Chondrocyte (in vitro differentiated cells): ENCODE measurements at regions not wholly inside any gene's neighbourhood (a gene's known extent, or its start where the extent isn't known, plus 50 kb on each side); places are given as distances from the start of the nearest gene placed in this dataset.

Experiments
- DNase-seq: peaks from one replicate; pipeline ENCODE4 v3.0.0; 2021; ENCODE audit warnings: mixed read lengths, low spot score
- H3K27ac Mint-ChIP-seq: one replicate; pipeline ENCODE4 v1.8.0; 2021; ENCODE audit warnings: mild to moderate bottlenecking, moderate library complexity, mixed read lengths; ENCODE audit not compliant: unreplicated experiment
- H3K27me3 Mint-ChIP-seq: 2 replicates; pipeline ENCODE4 v1.8.0; 2021; ENCODE audit warnings: low read depth, mixed read lengths
- H3K36me3 Mint-ChIP-seq: 2 replicates; pipeline ENCODE4 v1.8.0; 2021; ENCODE audit warnings: low read depth, mixed read lengths
- H3K4me1 Mint-ChIP-seq: 2 replicates; pipeline ENCODE4 v1.8.0; 2021; ENCODE audit warnings: low read depth, mild to moderate bottlenecking, mixed read lengths
- H3K4me3 Mint-ChIP-seq: one replicate; pipeline ENCODE4 v1.8.0; 2021; ENCODE audit warnings: mild to moderate bottlenecking, moderate library complexity, mixed read lengths; ENCODE audit not compliant: unreplicated experiment
- H3K9me3 Mint-ChIP-seq: 2 replicates; pipeline ENCODE4 v1.8.0; 2021; ENCODE audit warnings: low read depth, mixed read lengths
- TF ChIP-seq, protein P1 (sequence below): fragments of 200-600 bp; sonication (generic); IDR thresholded peaks from 2 replicates; pipeline ENCODE4 v1.5.0; 2021; ENCODE audit warnings: antibody characterized with exemption, mild to moderate bottlenecking, moderate library complexity

DNA sequence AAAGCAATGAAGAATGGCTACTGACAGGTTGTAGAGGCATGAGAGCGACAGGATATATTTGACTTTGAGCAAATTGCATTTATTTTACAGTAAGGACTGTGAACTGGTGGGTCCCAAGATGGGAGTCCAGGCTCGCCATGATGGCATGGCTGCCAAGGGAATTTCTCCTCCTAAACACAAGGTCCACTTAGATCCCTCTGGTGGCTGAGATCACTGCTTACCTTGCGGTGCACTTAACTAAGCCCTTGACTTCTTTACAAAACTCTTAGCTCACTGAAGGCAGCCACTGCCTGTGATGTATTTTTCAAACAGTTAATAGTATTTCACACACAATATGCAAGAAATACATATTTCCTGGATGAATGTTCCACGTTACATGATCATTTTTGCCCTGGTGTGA, 50.3 kb upstream of the SORBS2 start:
- H3K27ac Mint-ChIP-seq, result no peak overlapping the region
- H3K36me3 Mint-ChIP-seq, result peaks cover 2% of the 10 kb centered on the region
- no peak overlapping the region for H3K4me3 Mint-ChIP-seq
- no peaks in the 10 kb centered on the region for H3K27me3 Mint-ChIP-seq
- TF ChIP-seq, protein P1, sequence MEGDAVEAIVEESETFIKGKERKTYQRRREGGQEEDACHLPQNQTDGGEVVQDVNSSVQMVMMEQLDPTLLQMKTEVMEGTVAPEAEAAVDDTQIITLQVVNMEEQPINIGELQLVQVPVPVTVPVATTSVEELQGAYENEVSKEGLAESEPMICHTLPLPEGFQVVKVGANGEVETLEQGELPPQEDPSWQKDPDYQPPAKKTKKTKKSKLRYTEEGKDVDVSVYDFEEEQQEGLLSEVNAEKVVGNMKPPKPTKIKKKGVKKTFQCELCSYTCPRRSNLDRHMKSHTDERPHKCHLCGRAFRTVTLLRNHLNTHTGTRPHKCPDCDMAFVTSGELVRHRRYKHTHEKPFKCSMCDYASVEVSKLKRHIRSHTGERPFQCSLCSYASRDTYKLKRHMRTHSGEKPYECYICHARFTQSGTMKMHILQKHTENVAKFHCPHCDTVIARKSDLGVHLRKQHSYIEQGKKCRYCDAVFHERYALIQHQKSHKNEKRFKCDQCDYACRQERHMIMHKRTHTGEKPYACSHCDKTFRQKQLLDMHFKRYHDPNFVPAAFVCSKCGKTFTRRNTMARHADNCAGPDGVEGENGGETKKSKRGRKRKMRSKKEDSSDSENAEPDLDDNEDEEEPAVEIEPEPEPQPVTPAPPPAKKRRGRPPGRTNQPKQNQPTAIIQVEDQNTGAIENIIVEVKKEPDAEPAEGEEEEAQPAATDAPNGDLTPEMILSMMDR, result no peak
- no peak for DNase-seq
- H3K9me3 Mint-ChIP-seq, result peaks cover 10% of the 10 kb centered on the region
- H3K4me1 Mint-ChIP-seq, result peaks cover 46% of the 10 kb centered on the region

DNA sequence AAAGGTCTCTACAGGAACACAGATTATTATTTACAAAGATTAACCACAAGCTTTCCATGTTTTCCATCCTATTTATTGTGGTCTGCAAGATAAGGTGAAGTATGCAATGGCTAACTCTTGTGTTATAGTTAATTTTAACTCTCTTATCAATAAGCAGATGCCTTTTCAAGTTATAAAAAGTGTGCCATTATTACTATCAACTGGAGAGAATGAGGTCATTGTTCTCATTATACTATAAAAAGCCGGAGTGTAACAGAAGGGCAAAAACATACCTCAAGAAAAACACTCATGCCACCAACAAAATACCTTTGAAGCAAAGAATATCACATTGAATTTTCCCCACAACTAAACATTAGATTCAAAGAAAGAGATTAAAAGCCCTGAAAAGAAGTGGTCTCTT, 52.0 kb upstream of the SORBS2 start:
- TF ChIP-seq, protein P1, result no peak
- H3K9me3 Mint-ChIP-seq, result no peaks in the 10 kb centered on the region
- H3K27ac Mint-ChIP-seq, result no peak overlapping the region
- H3K4me3 Mint-ChIP-seq, result no peak overlapping the region
- no peaks in the 10 kb centered on the region for H3K36me3 Mint-ChIP-seq
- no peak for DNase-seq
- H3K4me1 Mint-ChIP-seq, result peaks cover 43% of the 10 kb centered on the region
- no peaks in the 10 kb centered on the region for H3K27me3 Mint-ChIP-seq

DNA sequence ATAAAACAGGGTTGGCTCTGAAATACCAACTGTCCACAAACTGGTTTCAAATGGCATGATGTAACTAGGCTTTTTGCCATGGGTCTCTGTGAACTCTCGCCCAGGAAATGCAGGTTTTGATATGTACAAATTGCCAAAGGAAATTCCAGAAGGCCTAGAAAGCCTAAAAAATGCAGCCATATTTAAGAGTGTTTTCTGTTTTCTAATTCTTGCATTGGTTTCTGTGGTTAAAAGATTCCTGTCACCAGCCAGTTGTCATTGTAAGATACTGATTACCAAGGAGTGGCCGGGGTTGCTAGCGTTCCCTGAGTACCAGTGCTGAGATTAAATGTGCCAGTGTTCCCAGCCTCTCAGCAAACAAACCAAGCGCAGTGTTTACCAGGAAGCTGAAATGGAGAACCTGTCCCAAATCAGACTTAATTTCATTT, 53.9 kb upstream of the SORBS2 start:
- no peaks in the 10 kb centered on the region for H3K36me3 Mint-ChIP-seq
- no peaks in the 10 kb centered on the region for H3K9me3 Mint-ChIP-seq
- peaks cover 43% of the 10 kb centered on the region for H3K4me1 Mint-ChIP-seq
- no peak for DNase-seq
- peak overlapping the region; percentile 88 for H3K27ac Mint-ChIP-seq
- TF ChIP-seq, protein P1, result no peak
- H3K27me3 Mint-ChIP-seq, result no peaks in the 10 kb centered on the region
- no peak overlapping the region for H3K4me3 Mint-ChIP-seq

DNA sequence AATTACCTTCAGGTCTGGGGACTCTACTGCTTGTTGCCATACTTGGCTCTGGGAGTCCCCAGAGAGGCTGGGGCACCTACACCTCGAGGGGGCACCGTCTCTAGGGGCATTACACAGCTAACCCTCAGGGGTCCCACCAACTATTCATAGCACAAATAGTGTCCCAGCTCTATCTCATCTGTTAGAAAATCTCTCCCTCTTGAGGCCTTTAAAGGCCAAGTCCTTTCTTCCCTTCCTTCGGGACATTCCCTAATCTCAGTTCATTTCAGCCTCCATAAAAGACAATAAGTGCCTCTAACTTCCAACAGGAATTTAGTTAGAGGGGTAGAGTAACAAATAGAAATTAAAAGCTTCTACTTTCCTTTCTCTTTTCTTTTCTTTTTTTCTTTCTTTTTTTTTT, 55.8 kb upstream of the SORBS2 start:
- no peaks in the 10 kb centered on the region for H3K9me3 Mint-ChIP-seq
- H3K27ac Mint-ChIP-seq, result no peak overlapping the region
- DNase-seq, result no peak
- H3K4me1 Mint-ChIP-seq, result peaks cover 43% of the 10 kb centered on the region
- H3K36me3 Mint-ChIP-seq, result no peaks in the 10 kb centered on the region
- no peak overlapping the region for H3K4me3 Mint-ChIP-seq
- TF ChIP-seq, protein P1, result peak; percentile 23
- H3K27me3 Mint-ChIP-seq, result no peaks in the 10 kb centered on the region

DNA sequence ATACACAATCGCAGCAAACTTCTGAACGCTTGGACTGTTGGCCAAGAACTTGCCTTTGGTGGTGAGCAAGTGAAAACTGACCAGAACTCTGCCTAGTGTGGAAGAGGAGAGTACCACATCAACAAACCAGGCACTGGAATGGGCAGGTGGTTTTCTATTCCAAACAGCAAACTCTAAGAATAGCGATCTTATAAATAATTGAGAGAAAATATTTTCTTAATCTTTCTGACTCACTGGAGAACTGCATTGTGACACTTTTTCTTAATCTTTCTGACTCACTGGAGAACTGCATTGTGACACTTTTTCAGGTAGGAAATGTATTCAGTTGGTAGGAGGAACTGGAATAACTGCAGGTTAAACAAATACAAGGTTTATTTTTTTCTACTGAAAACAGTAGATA, 57.0 kb upstream of the SORBS2 start:
- no peak for DNase-seq
- TF ChIP-seq, protein P1, result no peak
- Mint-ChIP-seq H3K4me3 (no peak overlapping the region), H3K27me3 (no peaks in the 10 kb centered on the region), H3K36me3 (no peaks in the 10 kb centered on the region), H3K27ac (no peak overlapping the region), H3K4me1 (peaks cover 44% of the 10 kb centered on the region), H3K9me3 (no peaks in the 10 kb centered on the region)
